ENCODE measurements at regions not wholly inside any gene's neighbourhood (a gene's known extent, or its start where the extent isn't known, plus 50 kb on each side); places are given as distances from the start of the nearest gene placed in this dataset.

DNA sequence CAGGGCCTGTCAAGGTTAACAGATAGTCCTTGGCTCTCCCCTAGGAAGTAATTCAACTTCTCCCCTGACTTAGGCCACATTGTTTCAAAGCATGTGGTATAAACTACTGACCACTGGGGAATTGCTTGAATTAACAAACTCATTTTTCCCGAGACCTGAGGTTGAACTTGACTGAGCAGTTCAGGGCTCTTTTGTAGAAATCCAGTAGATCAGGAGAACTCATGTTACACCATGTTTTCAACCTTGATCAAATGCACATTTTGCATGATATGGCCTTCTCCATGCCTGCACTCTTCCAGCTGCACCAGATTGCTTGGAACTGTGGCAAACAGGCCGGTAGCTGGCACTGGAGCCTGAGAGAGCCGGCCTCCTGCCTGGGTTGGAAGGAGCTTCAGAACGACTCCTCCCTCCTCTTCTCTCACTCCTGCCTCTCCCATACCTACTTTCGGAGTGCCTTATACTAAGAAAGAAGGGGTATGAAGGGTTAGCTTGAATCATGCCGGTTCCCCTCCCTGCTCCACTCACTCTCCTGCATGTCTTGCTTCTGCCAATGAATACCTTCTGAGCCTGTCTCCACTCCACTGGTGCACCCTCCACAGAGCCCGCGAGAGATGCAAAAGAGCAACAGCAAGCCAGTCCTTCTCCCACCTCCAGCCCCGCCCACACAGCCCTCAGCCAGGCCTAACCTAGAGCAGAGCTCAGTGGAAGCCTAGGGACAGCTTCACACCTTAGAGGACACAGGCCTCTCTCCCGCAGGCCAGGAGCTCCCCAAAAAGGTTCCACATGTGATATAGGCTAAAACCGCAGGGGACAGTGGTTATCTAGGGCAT lies 159.4 kb downstream of the MACROH2A1 start:
- no peaks in the 10 kb centered on the region for H3K36me3 ChIP-seq (replicated peaks in 1 of 2; ENCODE audit: control insufficient read depth in 1 of 2, insufficient read depth in 2 of 2, low read length in 2 of 2)
- TF ChIP-seq ZNF18 (CRISPR knock-in tag; IDR thresholded peaks at IDR 0.05; ENCODE audit: insufficient replicate concordance), result no peak
- TF ChIP-seq FOXO1 (CRISPR knock-in tag; IDR thresholded peaks at IDR 0.05), result no peak
- no peak for TF ChIP-seq PAX8 (CRISPR knock-in tag; IDR thresholded peaks at IDR 0.05; ENCODE audit: borderline replicate concordance)
- no peak for TF ChIP-seq CHCHD3 (CRISPR knock-in tag; IDR thresholded peaks at IDR 0.05)
- TF ChIP-seq GTF3A (CRISPR knock-in tag; conservative IDR thresholded peaks at IDR 0.05), result no peak
- TF ChIP-seq IRX3 (CRISPR knock-in tag; IDR thresholded peaks at IDR 0.05; ENCODE audit: borderline replicate concordance, low read depth), result no peak
- no peak for TF ChIP-seq ZNF496 (CRISPR knock-in tag; IDR thresholded peaks at IDR 0.05; ENCODE audit: insufficient replicate concordance)
- peaks cover 27% of the 10 kb centered on the region for H3K4me1 ChIP-seq (ENCODE audit: insufficient read depth, low read length)
- H3K4me2 ChIP-seq (ENCODE audit: low read depth, low read length), result no peak overlapping the region
- no peak overlapping the region for H3K9ac ChIP-seq (ENCODE audit: insufficient read depth, low read depth, low read length)
- no peak for DNase-seq (ENCODE audit: low spot score)
- in situ Hi-C loops (cut with HindIII; ENCODE audit: extremely low pct_ligation_motif_present, low pct_unique_long_range_greater_than_20kb), result no loop called here
- POLR2A ChIA-PET, result no interaction called here
- H3K27me3 ChIP-seq (ENCODE audit: control insufficient read depth in 1 of 2, insufficient read depth in 2 of 2, low read length in 2 of 2), result no peaks in the 10 kb centered on the region
- H4K20me1 ChIP-seq (ENCODE audit: insufficient read depth, low read length), result no peaks in the 10 kb centered on the region
- no peak overlapping the region for H3K27ac ChIP-seq (ENCODE audit: extremely low read length, insufficient read depth, low read length)
- WGBS (ENCODE audit: low lambda C conversion rate), result 85% methylated on average over 11 of the region's 11 CpGs
- no TSS peak for BruUV-seq (replicated peaks)
- intact Hi-C loops (cut with micrococcal nuclease; ENCODE audit: unreplicated experiment), result no loop called here
- FAIRE-seq, result no peak
- no peak for ATAC-seq
- H3K4me3 ChIP-seq (replicated peaks in 1 of 3; ENCODE audit: insufficient read depth in 1 of 3, low read depth in 2 of 3, low read length in 3 of 3), result no peak overlapping the region
- CTCF ChIA-PET (ENCODE audit: low intra/inter-chr PET ratio, low total read pairs), result no interaction called here
- no peaks in the 10 kb centered on the region for H3K9me3 ChIP-seq (ENCODE audit: low read length)
- H2AFZ ChIP-seq (ENCODE audit: low read length), result no peak overlapping the region
- no peaks in the 10 kb centered on the region for H3K79me2 ChIP-seq (ENCODE audit: insufficient read depth, low read length)

Data from HepG2 (cell line).